NOMO-1 (cell line): ENCODE measurements at regions not wholly inside any gene's neighbourhood (a gene's known extent, or its start where the extent isn't known, plus 50 kb on each side); places are given as distances from the start of the nearest gene placed in this dataset.

Experiments
- DNase-seq, 2 experiments: peaks; one replicate each; lab custom pipeline; 2025; ENCODE audit not compliant: unreplicated experiment in 2 of 2; lab: John Stamatoyannopoulos, UW

- peak in 1 of 2 experiments; percentile 4 for DNase-seq
Observed at GRCh38 chr21:45592208-45592619, 50.0 kb upstream of the SLC19A1 start.

GRCh38 chr21:45592626-45593134 is 50.4 kb upstream of the SLC19A1 start:
- no peak for DNase-seq

- peak; percentile 68 for DNase-seq
Observed at GRCh38 chr21:45593162-45594022, 50.1 kb upstream of the PCBP3 start.
